ENCODE measurements at regions not wholly inside any gene's neighbourhood (a gene's known extent, or its start where the extent isn't known, plus 50 kb on each side); places are given as distances from the start of the nearest gene placed in this dataset.
A peak's percentile ranks its signal among the peaks of the same experiment; 100 is the strongest.

- DNase-seq = no peak
These were observed 682.3 kb upstream of the MAN1A1 start for GRCh38 chr6:120031837-120032236.

DNA sequence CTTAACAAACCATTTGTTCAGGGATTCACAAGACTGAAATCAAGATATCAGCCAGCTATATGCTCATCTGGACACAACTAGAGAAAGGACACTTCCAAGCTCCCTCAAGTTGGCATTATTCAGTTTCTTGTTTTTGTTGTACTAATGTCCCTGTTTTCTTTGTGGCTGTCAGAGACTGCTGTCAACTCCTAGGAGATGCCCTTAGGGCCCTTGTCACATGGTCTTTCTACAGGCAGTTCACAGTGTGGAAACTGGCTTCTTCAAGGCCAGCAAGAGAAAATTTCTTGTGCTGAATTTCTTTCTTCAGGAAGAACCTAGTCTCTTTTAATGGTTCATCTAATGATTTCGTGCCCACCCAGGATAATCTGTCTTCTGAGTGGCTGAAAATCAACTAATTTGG, 677.2 kb upstream of the MAN1A1 start:
- DNase-seq = no peak

DNA sequence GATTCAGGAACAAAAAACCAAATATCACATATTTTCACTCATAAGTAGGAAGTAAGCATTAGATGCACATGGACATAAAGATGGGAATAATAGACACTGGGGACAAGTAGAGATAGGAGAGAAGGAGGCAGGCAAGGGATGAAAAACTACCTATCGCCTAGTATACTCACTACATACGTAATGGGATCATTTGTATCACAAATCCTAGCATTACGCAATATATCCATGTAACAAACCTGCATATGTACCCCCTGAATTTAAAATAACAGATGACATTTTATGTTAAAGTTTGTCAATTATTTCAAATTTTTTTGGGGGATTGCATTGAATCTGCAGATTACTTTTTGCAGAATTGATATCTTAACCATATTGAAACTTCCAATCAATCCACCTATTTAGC, 660.5 kb upstream of the MAN1A1 start:
- no peak for DNase-seq

- DNase-seq = no peak
These were observed 655.9 kb upstream of the MAN1A1 start for GRCh38 chr6:120005292-120005976.

DNA sequence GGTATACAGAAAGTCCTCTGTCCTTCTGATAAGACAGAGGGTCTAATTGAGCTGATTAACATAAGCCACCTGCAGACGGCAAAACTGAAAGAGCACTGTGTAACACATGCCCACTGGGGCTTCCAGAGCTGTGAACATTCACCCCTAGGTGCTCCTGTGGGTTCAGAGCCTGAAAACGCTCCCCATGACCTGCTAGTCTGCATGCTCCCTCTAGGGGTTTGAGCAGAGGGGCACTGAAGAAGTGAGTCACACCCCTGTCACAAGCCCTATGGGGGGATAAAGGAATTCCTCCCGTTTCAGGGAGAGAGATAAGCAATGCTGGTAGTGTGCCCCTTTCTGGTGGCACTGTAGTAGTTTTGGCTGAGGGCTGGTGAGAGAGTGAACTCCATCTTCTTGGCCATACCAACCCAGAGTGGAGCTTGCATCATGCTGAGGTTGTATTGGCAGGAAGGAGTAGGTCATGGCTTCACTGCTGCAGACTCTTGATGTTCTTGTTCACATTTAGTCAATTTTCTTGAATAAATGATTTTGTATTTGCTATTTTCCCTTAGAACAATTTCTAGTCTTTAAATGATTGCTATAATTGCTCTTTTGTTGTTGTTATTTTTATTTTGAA, 637.5 kb upstream of the MAN1A1 start:
- DNase-seq = no peak

- DNase-seq = no peak
These were observed 636.6 kb upstream of the MAN1A1 start for GRCh38 chr6:119985952-119986736.

GRCh38 chr6:119980802-119981201, 631.2 kb upstream of the MAN1A1 start:
- DNase-seq = no peak

GRCh38 chr6:119979862-119980261, 630.3 kb upstream of the MAN1A1 start:
- no peak for DNase-seq

DNA sequence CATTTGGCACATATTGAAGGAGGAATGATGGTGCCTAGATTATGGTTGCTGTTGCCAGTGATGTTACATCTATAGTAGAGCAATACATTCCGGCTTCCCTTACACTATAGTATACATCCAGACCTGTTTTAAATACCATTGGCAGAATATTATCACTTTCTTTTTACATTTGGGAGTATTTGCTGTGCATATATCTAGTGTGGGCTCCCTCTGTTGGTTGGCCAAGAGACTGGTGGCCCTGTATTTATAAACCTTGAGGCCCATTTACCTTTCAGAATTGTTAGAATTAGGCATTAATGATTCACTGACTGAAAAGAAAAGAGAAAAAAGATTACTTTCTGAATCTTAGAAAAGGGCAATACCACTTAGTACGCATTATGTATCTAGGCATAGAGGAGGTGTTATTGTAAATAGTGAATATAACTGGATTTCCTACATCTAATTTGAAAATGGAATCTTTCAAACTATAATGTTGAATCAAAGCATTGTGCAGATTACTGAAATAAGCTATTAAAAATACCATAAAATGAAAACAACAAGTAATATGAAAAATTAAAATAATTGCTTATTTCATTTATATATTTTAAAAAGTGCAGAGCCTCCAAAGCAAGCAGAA, 628.8 kb upstream of the MAN1A1 start:
- DNase-seq = peak; percentile 6

GRCh38 chr6:119974430-119975159, 625.0 kb upstream of the MAN1A1 start:
- DNase-seq = no peak

DNA sequence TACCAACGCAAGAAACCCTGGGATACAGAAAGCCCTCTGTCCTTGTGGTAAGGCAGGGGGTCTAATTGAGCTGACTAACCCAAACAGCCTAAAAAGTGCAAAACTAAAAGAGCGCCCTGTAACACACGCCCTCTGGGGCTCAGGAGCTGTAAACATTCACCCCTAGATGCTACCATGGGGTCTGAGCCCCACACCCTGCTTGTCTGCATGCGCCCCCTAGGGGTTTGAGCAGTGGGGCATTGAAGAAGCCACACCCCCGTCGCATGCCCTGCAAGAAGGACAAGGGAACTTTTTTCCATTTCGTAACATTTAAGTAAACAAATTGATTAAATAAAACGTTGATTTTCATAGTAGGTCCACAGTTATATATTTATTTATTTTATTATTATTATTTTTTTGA, 616.9 kb upstream of the MAN1A1 start:
- DNase-seq = no peak

DNA sequence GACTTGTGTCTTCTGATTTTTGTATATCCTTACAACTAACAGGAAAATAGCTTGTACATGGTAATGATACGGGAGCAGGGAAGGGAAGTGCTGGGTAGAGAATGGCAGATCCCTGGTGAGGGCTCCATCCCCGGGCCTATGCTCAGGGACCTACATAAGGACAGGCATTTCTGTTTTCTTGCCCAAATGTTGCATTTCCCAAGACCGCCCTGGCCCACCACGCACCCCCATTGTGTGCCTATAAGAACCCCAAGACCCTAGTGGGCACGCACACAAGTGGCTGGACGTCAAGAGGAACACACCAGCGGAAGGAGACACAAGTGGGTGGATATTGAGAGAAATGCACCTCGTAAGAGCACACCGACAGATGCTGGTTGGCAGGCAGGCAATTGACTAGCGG, 616.3 kb upstream of the MAN1A1 start:
- no peak for DNase-seq

GRCh38 chr6:119965008-119965407, 615.4 kb upstream of the MAN1A1 start:
- no peak for DNase-seq

- no peak for DNase-seq
These were observed 612.9 kb upstream of the MAN1A1 start for GRCh38 chr6:119962505-119962904.

- no peak for DNase-seq
These were observed 611.9 kb upstream of the MAN1A1 start for GRCh38 chr6:119961450-119961849.

GRCh38 chr6:119960456-119960855, 610.9 kb upstream of the MAN1A1 start:
- DNase-seq = no peak

DNA sequence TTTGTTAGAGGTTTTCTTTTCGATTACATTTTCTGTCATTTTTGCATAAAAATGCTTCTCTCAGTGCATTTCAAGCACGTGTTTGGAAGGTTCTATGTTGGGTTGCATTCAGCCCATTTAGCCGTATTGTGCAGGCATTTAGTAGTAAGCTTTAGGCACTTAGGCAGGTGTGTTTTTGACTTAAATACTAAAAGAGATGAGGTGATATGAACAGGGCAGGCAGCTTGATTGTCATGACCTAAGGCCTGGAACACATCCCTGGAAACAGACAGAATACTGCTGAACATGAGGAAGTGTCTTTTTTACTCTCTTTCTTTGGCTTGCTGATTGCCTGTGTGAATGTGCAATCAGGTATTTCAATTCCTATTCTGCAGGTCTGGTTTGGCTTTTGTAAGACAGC, 610.5 kb upstream of the MAN1A1 start:
- no peak for DNase-seq

GRCh38 chr6:119957195-119957594, 607.6 kb upstream of the MAN1A1 start:
- DNase-seq = no peak

GRCh38 chr6:119952696-119953095, 603.1 kb upstream of the MAN1A1 start:
- DNase-seq = no peak

GRCh38 chr6:119950681-119951080, 601.1 kb upstream of the MAN1A1 start:
- no peak for DNase-seq

DNA sequence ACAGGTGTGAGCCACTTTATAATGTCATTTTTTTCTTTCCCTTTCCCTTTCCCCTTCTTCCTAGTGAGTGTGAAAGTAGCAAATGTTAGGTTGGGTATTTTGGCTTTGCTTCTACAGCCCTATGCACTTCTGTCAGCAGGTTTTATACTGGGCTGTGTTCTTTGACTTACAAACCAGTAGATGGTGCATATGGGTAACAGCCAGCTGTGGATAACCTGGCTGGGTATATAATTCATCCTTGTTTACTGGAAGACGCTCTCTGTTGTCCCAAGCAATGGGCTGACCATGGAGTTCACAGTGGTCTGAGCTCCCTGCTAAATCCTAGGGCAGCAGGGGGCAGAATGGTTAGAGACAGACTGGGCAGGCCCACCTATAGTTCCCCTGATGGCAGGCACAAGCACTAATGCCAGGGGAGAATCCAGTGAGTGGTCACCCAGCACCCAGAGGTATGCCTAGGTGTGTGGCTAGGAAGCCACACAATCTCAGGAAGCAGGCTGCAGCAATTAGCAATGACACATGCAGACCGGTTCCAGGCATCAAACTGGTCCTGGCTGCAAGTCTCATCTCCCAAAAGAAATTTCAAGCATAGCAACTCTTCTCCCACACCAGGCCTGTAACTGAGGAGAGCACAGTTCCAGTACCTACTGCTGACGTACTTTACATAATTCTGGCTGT, 592.7 kb upstream of the MAN1A1 start:
- DNase-seq = no peak

GRCh38 chr6:119938752-119939151, 589.2 kb upstream of the MAN1A1 start:
- no peak for DNase-seq

Measured in CD4-positive, alpha-beta T cell treated with Interleukin-10 for 1 hour (primary cell).